AG04450 (cell line): ENCODE measurements at regions not wholly inside any gene's neighbourhood (a gene's known extent, or its start where the extent isn't known, plus 50 kb on each side); places are given as distances from the start of the nearest gene placed in this dataset.

Source experiments
- CTCF ChIA-PET: fragments of 300-600, 350-600 bp; formaldehyde crosslinking; extraction: SDS; loops from one replicate; lab custom pipeline; 2022; ENCODE audit warnings: antibody characterized with exemption, inconsistent platforms; lab: Charles Lee
- POLR2A ChIA-PET: fragments of 350-600 bp; formaldehyde crosslinking; extraction: SDS; loops from one replicate; lab custom pipeline; 2021; ENCODE audit warnings: antibody characterized with exemption, inconsistent platforms; lab: Yijun Ruan, JAX
- DNase-seq: peaks from one replicate; pipeline ENCODE4 v3.0.0-alpha.2; 2011; ENCODE audit warnings: low read depth, low spot score
- H3K27ac ChIP-seq: one replicate; pipeline ENCODE4 v1.5.1; 2012; ENCODE audit warnings: low read depth, low read length, control low read depth
- H3K27me3 ChIP-seq: one replicate; pipeline ENCODE4 v1.6.0; 2012; ENCODE audit warnings: low read length; ENCODE audit not compliant: control insufficient read depth, insufficient read depth
- H3K4me3 ChIP-seq: 2 replicates; pipeline ENCODE4 v1.5.1; 2011; ENCODE audit warnings: mild to moderate bottlenecking, low read depth, low read length, control low read depth
- H3K9me3 ChIP-seq: 2 replicates; pipeline ENCODE4 v1.5.1; 2012; ENCODE audit warnings: low read length; ENCODE audit not compliant: control insufficient read depth, insufficient read depth
- TF ChIP-seq, protein P1 (sequence below): IDR thresholded peaks from 2 replicates; pipeline ENCODE4 v1.5.1; 2011; ENCODE audit warnings: low read depth, low read length, control low read depth, inconsistent platforms

DNA sequence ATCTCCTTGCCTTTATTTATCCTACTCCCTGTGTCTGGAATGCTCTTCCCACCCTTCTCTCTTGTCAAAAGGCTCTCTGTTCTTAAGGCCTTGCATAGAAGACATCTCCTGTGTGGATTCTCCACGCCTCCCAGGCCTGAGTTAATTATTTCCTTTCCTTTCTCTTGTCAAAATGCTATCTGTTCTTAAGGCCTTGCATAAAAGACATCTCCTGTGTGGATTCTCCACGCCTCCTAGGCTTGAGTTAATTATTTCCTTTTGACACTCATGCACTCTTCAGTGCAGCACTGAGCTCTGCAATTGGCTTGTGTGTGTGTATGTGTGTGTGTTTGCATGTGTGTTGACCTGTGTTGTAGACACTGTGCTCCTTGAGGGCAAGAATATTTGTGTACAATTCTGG, 52.1 kb upstream of the DCD start:
- TF ChIP-seq, protein P1, sequence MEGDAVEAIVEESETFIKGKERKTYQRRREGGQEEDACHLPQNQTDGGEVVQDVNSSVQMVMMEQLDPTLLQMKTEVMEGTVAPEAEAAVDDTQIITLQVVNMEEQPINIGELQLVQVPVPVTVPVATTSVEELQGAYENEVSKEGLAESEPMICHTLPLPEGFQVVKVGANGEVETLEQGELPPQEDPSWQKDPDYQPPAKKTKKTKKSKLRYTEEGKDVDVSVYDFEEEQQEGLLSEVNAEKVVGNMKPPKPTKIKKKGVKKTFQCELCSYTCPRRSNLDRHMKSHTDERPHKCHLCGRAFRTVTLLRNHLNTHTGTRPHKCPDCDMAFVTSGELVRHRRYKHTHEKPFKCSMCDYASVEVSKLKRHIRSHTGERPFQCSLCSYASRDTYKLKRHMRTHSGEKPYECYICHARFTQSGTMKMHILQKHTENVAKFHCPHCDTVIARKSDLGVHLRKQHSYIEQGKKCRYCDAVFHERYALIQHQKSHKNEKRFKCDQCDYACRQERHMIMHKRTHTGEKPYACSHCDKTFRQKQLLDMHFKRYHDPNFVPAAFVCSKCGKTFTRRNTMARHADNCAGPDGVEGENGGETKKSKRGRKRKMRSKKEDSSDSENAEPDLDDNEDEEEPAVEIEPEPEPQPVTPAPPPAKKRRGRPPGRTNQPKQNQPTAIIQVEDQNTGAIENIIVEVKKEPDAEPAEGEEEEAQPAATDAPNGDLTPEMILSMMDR, result no peak
- ChIA-PET POLR2A (no interaction called here), CTCF (no interaction called here)
- Histone ChIP-seq H3K4me3 (no peak overlapping the region), H3K9me3 (no peaks in the 10 kb centered on the region), H3K27ac (no peak overlapping the region), H3K27me3 (no peaks in the 10 kb centered on the region)
- DNase-seq, result no peak
